ENCODE measurements at regions not wholly inside any gene's neighbourhood (a gene's known extent, or its start where the extent isn't known, plus 50 kb on each side); places are given as distances from the start of the nearest gene placed in this dataset.

GRCh38 chr5:169429044-169429443 is 128.1 kb upstream of the SLIT3 start:
- intact Hi-C loops (cut with micrococcal nuclease; ENCODE audit: unreplicated experiment), result no loop called here
- no peaks in the 10 kb centered on the region for H3K4me1 Mint-ChIP-seq (ENCODE audit: low read depth, unreplicated experiment)
- CTCF ChIA-PET, result no interaction called here
- no TSS peak for BruUV-seq (replicated peaks)
- no peak for TF ChIP-seq CTCF (IDR thresholded peaks at IDR 0.05; ENCODE audit: unreplicated experiment)
- no peak for DNase-seq
- H3K27ac Mint-ChIP-seq (ENCODE audit: unreplicated experiment), result no peak overlapping the region
- peaks cover 9% of the 10 kb centered on the region for H3K9me3 Mint-ChIP-seq (ENCODE audit: low read depth, unreplicated experiment)
- H3K27me3 Mint-ChIP-seq (ENCODE audit: unreplicated experiment), result no peaks in the 10 kb centered on the region
- no peaks in the 10 kb centered on the region for H3K36me3 Mint-ChIP-seq (ENCODE audit: insufficient read depth, unreplicated experiment)
- no peak overlapping the region for H3K4me3 Mint-ChIP-seq (ENCODE audit: low read depth, unreplicated experiment)

GRCh38 chr5:169426784-169427183 is 125.8 kb upstream of the SLIT3 start:
- TF ChIP-seq CTCF (IDR thresholded peaks at IDR 0.05; ENCODE audit: unreplicated experiment), result no peak
- no peaks in the 10 kb centered on the region for H3K27me3 Mint-ChIP-seq (ENCODE audit: unreplicated experiment)
- DNase-seq, result no peak
- intact Hi-C loops (cut with micrococcal nuclease; ENCODE audit: unreplicated experiment), result no loop called here
- no TSS peak for BruUV-seq (replicated peaks)
- CTCF ChIA-PET, result no interaction called here
- no peak overlapping the region for H3K4me3 Mint-ChIP-seq (ENCODE audit: low read depth, unreplicated experiment)
- no peaks in the 10 kb centered on the region for H3K36me3 Mint-ChIP-seq (ENCODE audit: insufficient read depth, unreplicated experiment)
- H3K4me1 Mint-ChIP-seq (ENCODE audit: low read depth, unreplicated experiment), result no peaks in the 10 kb centered on the region
- H3K9me3 Mint-ChIP-seq (ENCODE audit: low read depth, unreplicated experiment), result peaks cover 7% of the 10 kb centered on the region
- no peak overlapping the region for H3K27ac Mint-ChIP-seq (ENCODE audit: unreplicated experiment)

- DNase-seq, result no peak
- CTCF ChIA-PET, result no interaction called here
- no peaks in the 10 kb centered on the region for H3K36me3 Mint-ChIP-seq (ENCODE audit: insufficient read depth, unreplicated experiment)
- no TSS peak for BruUV-seq (replicated peaks)
- no peak overlapping the region for H3K27ac Mint-ChIP-seq (ENCODE audit: unreplicated experiment)
- no peak for TF ChIP-seq CTCF (IDR thresholded peaks at IDR 0.05; ENCODE audit: unreplicated experiment)
- H3K27me3 Mint-ChIP-seq (ENCODE audit: unreplicated experiment), result no peaks in the 10 kb centered on the region
- H3K9me3 Mint-ChIP-seq (ENCODE audit: low read depth, unreplicated experiment), result peaks cover 7% of the 10 kb centered on the region
- H3K4me1 Mint-ChIP-seq (ENCODE audit: low read depth, unreplicated experiment), result no peaks in the 10 kb centered on the region
- H3K4me3 Mint-ChIP-seq (ENCODE audit: low read depth, unreplicated experiment), result no peak overlapping the region
- intact Hi-C loops (cut with micrococcal nuclease; ENCODE audit: unreplicated experiment), result no loop called here
These were observed 123.9 kb upstream of the SLIT3 start for GRCh38 chr5:169424670-169425378.

- peaks cover 7% of the 10 kb centered on the region for H3K9me3 Mint-ChIP-seq (ENCODE audit: low read depth, unreplicated experiment)
- no peaks in the 10 kb centered on the region for H3K27me3 Mint-ChIP-seq (ENCODE audit: unreplicated experiment)
- no peak for TF ChIP-seq CTCF (IDR thresholded peaks at IDR 0.05; ENCODE audit: unreplicated experiment)
- CTCF ChIA-PET, result no interaction called here
- no TSS peak for BruUV-seq (replicated peaks)
- H3K27ac Mint-ChIP-seq (ENCODE audit: unreplicated experiment), result no peak overlapping the region
- no peak for DNase-seq
- H3K4me3 Mint-ChIP-seq (ENCODE audit: low read depth, unreplicated experiment), result no peak overlapping the region
- intact Hi-C loops (cut with micrococcal nuclease; ENCODE audit: unreplicated experiment), result no loop called here
- no peaks in the 10 kb centered on the region for H3K4me1 Mint-ChIP-seq (ENCODE audit: low read depth, unreplicated experiment)
- no peaks in the 10 kb centered on the region for H3K36me3 Mint-ChIP-seq (ENCODE audit: insufficient read depth, unreplicated experiment)
These were observed 123.3 kb upstream of the SLIT3 start for GRCh38 chr5:169424279-169424655.

Measured in Calu3 (cell line).